Mesendoderm (in vitro differentiated cells): ENCODE measurements at regions not wholly inside any gene's neighbourhood (a gene's known extent, or its start where the extent isn't known, plus 50 kb on each side); places are given as distances from the start of the nearest gene placed in this dataset.

ENCODE experiments used
- DNase-seq: peaks from one replicate; pipeline ENCODE4 v3.0.0; 2013
- H2AK5ac ChIP-seq: 2 replicates; pipeline ENCODE4 v1.6.1; 2013; ENCODE audit warnings: low read length, inconsistent platforms
- H2BK120ac ChIP-seq: 2 replicates; pipeline ENCODE4 v1.6.1; 2013; ENCODE audit warnings: low read depth, mild to moderate bottlenecking, low read length, moderate library complexity, mixed read lengths
- H2BK15ac ChIP-seq: replicated peaks from 2 replicates; pipeline ENCODE4 v1.6.1; 2013; ENCODE audit warnings: low read depth, mild to moderate bottlenecking, moderate library complexity
- H2BK5ac ChIP-seq: 2 replicates; pipeline ENCODE4 v1.6.1; 2013; ENCODE audit warnings: low read length, inconsistent platforms
- H3K18ac ChIP-seq: 2 replicates; pipeline ENCODE4 v1.6.1; 2013; ENCODE audit warnings: mild to moderate bottlenecking, low read length, mixed read lengths
- H3K23ac ChIP-seq: one replicate; pipeline ENCODE4 v1.6.1; 2013; ENCODE audit warnings: low read length
- H3K27ac ChIP-seq: 2 replicates; pipeline ENCODE4 v1.5.1; 2013; ENCODE audit warnings: low read depth, mild to moderate bottlenecking, inconsistent platforms, low read length, moderate library complexity
- H3K27me3 ChIP-seq: 2 replicates; pipeline ENCODE4 v1.6.1; 2013; ENCODE audit warnings: low read length, control low read depth, mild to moderate bottlenecking, inconsistent platforms; ENCODE audit not compliant: insufficient read depth, poor library complexity
- H3K36me3 ChIP-seq: 2 replicates; pipeline ENCODE4 v1.6.1; 2013; ENCODE audit warnings: low read length, inconsistent platforms; ENCODE audit not compliant: control insufficient read depth, insufficient read depth
- H3K4ac ChIP-seq: one replicate; pipeline ENCODE4 v1.6.1; 2013; ENCODE audit warnings: low read depth, mild to moderate bottlenecking, low read length, moderate library complexity
- H3K4me1 ChIP-seq: 2 replicates; pipeline ENCODE4 v1.6.1; 2013; ENCODE audit warnings: low read depth, low read length, inconsistent platforms; ENCODE audit not compliant: control insufficient read depth
- H3K4me2 ChIP-seq: 2 replicates; pipeline ENCODE4 v1.6.1; 2013; ENCODE audit warnings: low read length
- H3K4me3 ChIP-seq: 2 replicates; pipeline ENCODE4 v1.5.1; 2013; ENCODE audit warnings: mild to moderate bottlenecking, low read length
- H3K56ac ChIP-seq: one replicate; pipeline ENCODE4 v1.6.1; 2013; ENCODE audit warnings: low read length
- H3K79me1 ChIP-seq: 2 replicates; pipeline ENCODE4 v1.6.1; 2013; ENCODE audit warnings: low read length, inconsistent platforms
- H3K79me2 ChIP-seq: 2 replicates; pipeline ENCODE4 v1.6.1; 2013; ENCODE audit warnings: mild to moderate bottlenecking, low read length; ENCODE audit not compliant: control insufficient read depth, insufficient read depth
- H3K9ac ChIP-seq: 2 replicates; pipeline ENCODE4 v1.6.1; 2013; ENCODE audit warnings: low read length, inconsistent platforms
- H4K5ac ChIP-seq: one replicate; pipeline ENCODE4 v1.6.1; 2013; ENCODE audit warnings: low read length
- H4K8ac ChIP-seq: one replicate; pipeline ENCODE4 v1.6.1; 2013; ENCODE audit warnings: low read depth, mild to moderate bottlenecking, control low read depth, low read length, moderate library complexity
- whole genome bisulfite sequencing: extraction: QIAGEN DNeasy Blood & Tissue Kit; methylation state at CpG from one replicate; pipeline ENCODE4 v1.1.7; 2013; ENCODE audit warnings: low lambda C conversion rate, missing lambda C conversion rate; ENCODE audit not compliant: insufficient coverage; ENCODE audit errors: extremely low coverage; 5-methylcytosine and 5-hydroxymethylcytosine counted together

DNA sequence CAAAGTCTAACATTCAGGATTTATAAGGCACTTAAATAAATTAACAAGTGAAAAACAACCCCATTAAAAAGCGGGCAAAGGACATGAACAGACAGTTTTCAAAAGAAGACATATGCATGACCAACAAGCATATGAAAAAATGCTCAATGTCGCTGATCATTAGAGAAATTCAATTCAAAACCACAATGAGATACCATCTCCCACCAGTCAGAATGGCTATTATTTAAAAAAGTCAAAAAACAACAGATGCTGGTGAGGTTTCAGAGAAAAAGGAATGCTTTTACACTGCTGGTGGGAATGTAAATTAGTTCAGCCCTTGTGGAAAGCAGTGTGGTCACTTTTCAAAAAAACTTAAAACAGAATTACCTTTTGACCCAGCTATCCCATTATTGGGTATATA lies 60.7 kb upstream of the BDKRB2 start:
- Histone ChIP-seq H2BK120ac (no peak overlapping the region), H3K4me3 (no peak overlapping the region), H2AK5ac (no peak overlapping the region), H3K18ac (no peak overlapping the region), H2BK5ac (no peak overlapping the region), H3K27me3 (no peaks in the 10 kb centered on the region), H3K4ac (no peak overlapping the region), H4K8ac (no peak overlapping the region), H3K27ac (no peak overlapping the region), H3K4me2 (no peak overlapping the region), H3K9ac (no peak overlapping the region), H2BK15ac (no peak overlapping the region), H3K4me1 (no peaks in the 10 kb centered on the region), H3K23ac (no peak overlapping the region), H3K36me3 (no peaks in the 10 kb centered on the region), H3K79me2 (no peaks in the 10 kb centered on the region), H3K79me1 (no peaks in the 10 kb centered on the region), H3K56ac (no peak overlapping the region), H4K5ac (no peak overlapping the region)
- no peak for DNase-seq
- WGBS, result no CpG with 5 or more reads among the region's 2 CpGs

DNA sequence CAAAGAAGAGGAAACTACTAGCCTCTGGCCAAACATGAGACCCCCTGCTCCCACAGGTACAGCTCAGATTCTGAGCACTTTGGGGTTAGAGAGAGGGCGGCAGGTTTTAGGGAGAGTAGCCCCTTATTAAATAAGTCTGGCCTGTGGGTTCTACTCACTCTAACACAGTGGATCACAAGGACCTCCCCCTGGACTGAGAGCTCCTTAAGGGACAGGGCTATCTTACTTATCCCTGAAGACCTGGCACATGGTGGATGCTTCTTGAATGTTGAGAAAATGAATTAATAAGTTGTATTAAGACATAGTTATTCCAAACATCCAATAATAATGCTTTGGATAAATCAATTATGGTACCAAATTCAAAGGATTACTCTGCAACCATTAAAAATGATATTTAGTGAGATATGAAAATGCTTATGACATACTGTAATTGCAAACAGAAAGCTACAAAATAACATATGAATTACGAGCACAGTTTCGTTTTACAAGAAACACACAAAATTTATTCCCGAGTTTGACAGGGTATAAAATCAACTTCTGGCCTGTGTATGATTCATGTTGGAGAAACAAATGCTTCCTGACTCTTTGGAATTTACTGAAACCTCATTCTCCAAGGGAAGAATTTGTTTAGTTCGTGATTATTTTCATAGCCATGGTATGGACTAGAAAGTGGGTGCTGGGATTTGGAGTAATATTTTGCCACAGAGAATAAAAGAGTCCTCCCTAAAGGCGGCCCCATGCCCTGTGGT lies 59.3 kb upstream of the BDKRB2 start:
- no CpG with 5 or more reads among the region's 6 CpGs for WGBS
- no peak overlapping the region for H2BK15ac ChIP-seq
- H3K27ac ChIP-seq, result no peak overlapping the region
- H3K9ac ChIP-seq, result no peak overlapping the region
- no peak overlapping the region for H3K4ac ChIP-seq
- no peak overlapping the region for H2BK120ac ChIP-seq
- no peak overlapping the region for H2BK5ac ChIP-seq
- no peak overlapping the region for H4K8ac ChIP-seq
- H3K4me2 ChIP-seq, result no peak overlapping the region
- no peak overlapping the region for H3K56ac ChIP-seq
- no peak overlapping the region for H2AK5ac ChIP-seq
- H3K4me3 ChIP-seq, result no peak overlapping the region
- no peak overlapping the region for H3K23ac ChIP-seq
- no peaks in the 10 kb centered on the region for H3K27me3 ChIP-seq
- H3K4me1 ChIP-seq, result no peaks in the 10 kb centered on the region
- no peaks in the 10 kb centered on the region for H3K36me3 ChIP-seq
- no peak overlapping the region for H4K5ac ChIP-seq
- no peak overlapping the region for H3K18ac ChIP-seq
- no peak for DNase-seq
- no peaks in the 10 kb centered on the region for H3K79me1 ChIP-seq
- no peaks in the 10 kb centered on the region for H3K79me2 ChIP-seq

DNA sequence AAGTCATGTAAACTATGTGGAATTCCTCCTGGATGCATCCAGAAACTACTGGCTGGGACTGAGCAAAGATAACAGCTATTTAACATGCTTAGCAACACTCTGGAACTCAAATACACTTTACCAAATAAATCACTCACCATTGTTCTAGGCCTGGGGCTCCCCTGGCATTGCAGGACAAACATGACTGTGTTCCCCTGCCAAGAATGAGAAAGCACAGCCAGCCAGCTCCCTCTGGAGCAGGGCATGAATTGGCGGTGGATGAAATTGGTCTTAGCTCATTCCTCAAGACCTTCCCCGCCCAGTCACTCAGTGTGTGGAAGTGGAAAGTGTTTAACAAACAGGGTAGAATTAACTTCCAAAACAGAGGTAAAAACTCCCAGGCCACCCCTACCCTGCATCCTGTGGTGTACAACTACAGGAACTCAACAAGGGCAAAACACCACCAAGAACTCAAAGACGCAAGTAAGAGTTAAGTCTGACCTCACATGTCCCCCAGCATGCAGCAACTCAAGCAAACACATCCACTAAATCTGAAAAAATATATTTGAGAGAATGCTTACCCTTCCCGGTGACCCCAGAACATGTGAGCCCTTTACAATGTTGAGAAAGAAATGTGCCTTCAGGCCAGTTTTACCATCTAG lies 58.4 kb upstream of the BDKRB2 start:
- H3K4ac ChIP-seq, result no peak overlapping the region
- H3K27ac ChIP-seq, result no peak overlapping the region
- no peaks in the 10 kb centered on the region for H3K79me2 ChIP-seq
- WGBS, result no CpG with 5 or more reads among the region's 4 CpGs
- no peak overlapping the region for H3K9ac ChIP-seq
- H2BK15ac ChIP-seq, result no peak overlapping the region
- no peak overlapping the region for H3K18ac ChIP-seq
- H3K23ac ChIP-seq, result no peak overlapping the region
- no peak overlapping the region for H2AK5ac ChIP-seq
- H3K36me3 ChIP-seq, result no peaks in the 10 kb centered on the region
- H3K79me1 ChIP-seq, result no peaks in the 10 kb centered on the region
- no peaks in the 10 kb centered on the region for H3K27me3 ChIP-seq
- no peak overlapping the region for H2BK120ac ChIP-seq
- H4K5ac ChIP-seq, result no peak overlapping the region
- no peak overlapping the region for H4K8ac ChIP-seq
- no peak overlapping the region for H3K56ac ChIP-seq
- H2BK5ac ChIP-seq, result no peak overlapping the region
- H3K4me2 ChIP-seq, result no peak overlapping the region
- no peaks in the 10 kb centered on the region for H3K4me1 ChIP-seq
- DNase-seq, result peak; percentile 37
- H3K4me3 ChIP-seq, result no peak overlapping the region

DNA sequence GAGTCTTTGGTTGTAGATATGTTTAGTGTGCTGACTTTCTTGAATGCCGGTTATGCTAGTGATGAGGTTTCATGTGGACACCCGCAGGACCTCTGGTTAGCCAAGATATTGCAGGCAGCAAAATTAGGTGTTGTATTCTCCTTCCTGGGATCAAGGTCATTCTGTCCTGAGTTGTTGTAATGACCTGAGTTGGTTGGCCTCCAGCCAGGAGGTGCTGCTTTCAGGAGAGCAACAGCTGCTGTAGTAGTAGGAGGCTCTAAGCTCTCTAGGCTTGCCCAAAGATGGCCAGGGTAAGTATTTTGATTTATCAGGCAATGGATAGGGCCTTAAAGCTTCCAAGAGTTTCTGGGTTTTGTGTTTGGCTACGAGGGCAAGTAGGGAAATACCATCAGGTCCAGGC lies 56.0 kb upstream of the BDKRB2 start:
- no peaks in the 10 kb centered on the region for H3K36me3 ChIP-seq
- no peak overlapping the region for H3K56ac ChIP-seq
- H3K4ac ChIP-seq, result no peak overlapping the region
- H3K79me1 ChIP-seq, result no peaks in the 10 kb centered on the region
- H3K23ac ChIP-seq, result no peak overlapping the region
- no peak overlapping the region for H2BK120ac ChIP-seq
- no peaks in the 10 kb centered on the region for H3K4me1 ChIP-seq
- no peak overlapping the region for H3K4me2 ChIP-seq
- no peak for DNase-seq
- H4K8ac ChIP-seq, result no peak overlapping the region
- H3K9ac ChIP-seq, result no peak overlapping the region
- no peak overlapping the region for H4K5ac ChIP-seq
- H3K27me3 ChIP-seq, result no peaks in the 10 kb centered on the region
- no peak overlapping the region for H3K18ac ChIP-seq
- no peak overlapping the region for H2AK5ac ChIP-seq
- H3K79me2 ChIP-seq, result no peaks in the 10 kb centered on the region
- H2BK5ac ChIP-seq, result no peak overlapping the region
- H3K4me3 ChIP-seq, result no peak overlapping the region
- WGBS, result no CpG with 5 or more reads among the region's 3 CpGs
- no peak overlapping the region for H2BK15ac ChIP-seq
- no peak overlapping the region for H3K27ac ChIP-seq

DNA sequence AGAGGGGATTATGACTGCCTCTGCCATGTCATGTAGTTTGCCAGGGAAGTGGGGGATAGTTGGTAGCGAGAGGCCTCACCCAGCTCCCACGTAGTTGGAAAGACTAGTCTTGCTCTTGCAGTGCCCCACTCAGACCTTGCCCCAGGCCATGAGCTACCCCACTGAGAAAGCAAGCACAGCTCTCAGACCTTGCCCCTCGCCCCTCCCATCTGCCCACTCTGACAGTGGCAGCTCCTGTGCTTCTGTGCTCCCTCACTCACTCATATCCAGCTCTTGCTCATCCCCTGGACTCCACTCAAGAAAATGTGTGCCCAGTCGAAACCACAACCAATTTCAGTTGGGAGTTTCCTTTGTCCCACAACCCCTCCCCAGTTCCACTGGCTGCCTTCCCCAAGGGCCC lies 55.5 kb upstream of the BDKRB2 start:
- no peak overlapping the region for H3K56ac ChIP-seq
- no peak overlapping the region for H4K5ac ChIP-seq
- H3K79me2 ChIP-seq, result no peaks in the 10 kb centered on the region
- no peak overlapping the region for H3K23ac ChIP-seq
- no peak overlapping the region for H2AK5ac ChIP-seq
- H3K79me1 ChIP-seq, result no peaks in the 10 kb centered on the region
- no peaks in the 10 kb centered on the region for H3K36me3 ChIP-seq
- no peak for DNase-seq
- no peak overlapping the region for H3K18ac ChIP-seq
- no peak overlapping the region for H2BK15ac ChIP-seq
- no peak overlapping the region for H3K4me3 ChIP-seq
- no peak overlapping the region for H3K4ac ChIP-seq
- H2BK120ac ChIP-seq, result no peak overlapping the region
- no peak overlapping the region for H3K27ac ChIP-seq
- no peak overlapping the region for H2BK5ac ChIP-seq
- no peak overlapping the region for H4K8ac ChIP-seq
- no CpG with 5 or more reads among the region's 4 CpGs for WGBS
- no peaks in the 10 kb centered on the region for H3K27me3 ChIP-seq
- no peaks in the 10 kb centered on the region for H3K4me1 ChIP-seq
- no peak overlapping the region for H3K4me2 ChIP-seq
- H3K9ac ChIP-seq, result no peak overlapping the region

DNA sequence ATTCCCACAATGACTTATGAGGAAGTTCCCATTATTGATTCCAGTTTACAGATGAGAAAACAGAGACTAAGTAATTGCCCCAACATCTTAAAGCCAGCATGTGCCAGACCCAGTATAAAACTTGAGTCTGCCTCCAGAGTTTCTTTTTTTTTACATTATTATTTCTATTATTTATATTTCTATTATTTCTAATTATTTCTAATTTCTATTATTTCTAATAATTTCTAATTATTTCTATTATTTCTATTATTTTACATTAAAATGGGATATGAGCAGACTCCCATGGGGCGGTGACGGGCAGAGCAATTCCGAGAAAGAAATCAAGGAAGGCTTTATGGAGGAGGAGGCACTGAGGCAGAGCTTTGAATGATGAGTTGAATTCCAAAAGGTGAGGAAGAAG lies 54.4 kb upstream of the BDKRB2 start:
- Histone ChIP-seq H3K4me3 (no peak overlapping the region), H2BK120ac (no peak overlapping the region), H4K5ac (no peak overlapping the region), H3K9ac (no peak overlapping the region), H3K56ac (no peak overlapping the region), H2BK15ac (no peak overlapping the region), H3K4ac (no peak overlapping the region), H3K36me3 (no peaks in the 10 kb centered on the region), H3K18ac (no peak overlapping the region), H4K8ac (no peak overlapping the region), H2AK5ac (no peak overlapping the region), H3K79me1 (no peaks in the 10 kb centered on the region), H3K27ac (no peak overlapping the region), H3K27me3 (no peaks in the 10 kb centered on the region), H3K23ac (no peak overlapping the region), H3K4me2 (no peak overlapping the region), H3K79me2 (no peaks in the 10 kb centered on the region), H2BK5ac (no peak overlapping the region), H3K4me1 (no peaks in the 10 kb centered on the region)
- DNase-seq, result no peak
- no CpG with 5 or more reads among the region's 3 CpGs for WGBS
